Non-pigmented ciliary epithelial cell (primary cell): ENCODE measurements at regions not wholly inside any gene's neighbourhood (a gene's known extent, or its start where the extent isn't known, plus 50 kb on each side); places are given as distances from the start of the nearest gene placed in this dataset.

ENCODE experiments used
- DNase-seq: peaks from one replicate; pipeline ENCODE4 v3.0.0-alpha.2; 2010; ENCODE audit warnings: low read depth

- no peak for DNase-seq
Observed at GRCh38 chr11:62030071-62030684, 62.7 kb upstream of the FTH1 start.

DNA sequence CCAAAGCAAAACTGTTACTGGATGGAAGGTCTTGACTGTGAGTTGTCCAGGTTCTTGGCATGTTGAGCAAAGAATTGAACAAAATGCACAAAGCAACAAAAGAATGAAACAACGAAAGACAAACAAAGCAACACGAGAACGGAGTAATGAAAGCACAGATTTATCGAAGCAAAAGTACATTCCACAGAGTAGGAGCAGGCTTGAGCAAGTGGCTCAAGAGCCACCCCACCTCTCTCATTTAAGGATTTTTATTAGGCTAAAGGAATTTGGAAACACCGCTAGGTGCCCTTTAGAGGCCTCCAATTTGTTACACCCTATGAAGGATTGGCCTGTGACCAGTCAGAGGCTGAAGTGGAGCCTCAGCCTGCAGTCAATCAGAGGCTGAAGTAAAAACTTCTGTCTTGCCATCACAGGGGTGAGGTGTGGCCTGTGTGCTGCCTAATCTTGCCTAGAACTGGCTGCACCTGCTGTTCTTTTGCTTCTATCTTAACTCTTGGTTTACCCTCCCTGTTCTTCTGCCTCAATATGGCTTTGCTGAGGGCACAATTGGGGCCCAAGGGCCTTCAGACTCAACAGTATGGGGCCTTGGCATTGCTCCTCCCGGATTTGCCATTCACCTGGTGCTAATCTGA, 59.4 kb upstream of the FTH1 start:
- no peak for DNase-seq

- DNase-seq, result peak; percentile 91
Observed at GRCh38 chr11:62025487-62026105, 58.2 kb upstream of the FTH1 start.

DNA sequence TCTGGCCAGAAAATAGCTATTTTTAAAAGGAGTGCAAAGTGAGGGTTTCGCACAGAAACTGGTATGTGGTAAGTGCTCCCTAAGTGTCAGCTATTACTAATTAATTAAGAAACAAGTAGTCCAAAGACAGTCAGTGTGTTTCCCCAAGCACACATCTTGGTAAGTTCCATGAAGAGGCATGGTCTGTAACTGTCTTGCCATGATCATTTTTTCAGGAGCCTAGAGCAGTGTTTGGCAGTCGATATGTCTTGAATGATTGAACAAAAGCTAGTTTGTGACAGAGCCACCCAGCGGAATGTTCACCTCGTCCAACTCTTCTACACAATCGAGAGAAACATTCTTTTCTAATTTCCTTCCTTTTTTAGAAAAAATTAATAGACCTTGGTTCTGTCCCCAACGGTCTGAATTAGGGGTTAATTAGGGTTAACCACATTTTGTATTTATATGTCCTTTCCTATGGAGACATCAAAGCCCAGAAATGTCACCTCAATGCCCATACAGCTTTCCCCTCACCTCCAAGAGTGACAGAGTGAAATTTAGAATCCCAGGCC, 57.6 kb upstream of the FTH1 start:
- no peak for DNase-seq

DNA sequence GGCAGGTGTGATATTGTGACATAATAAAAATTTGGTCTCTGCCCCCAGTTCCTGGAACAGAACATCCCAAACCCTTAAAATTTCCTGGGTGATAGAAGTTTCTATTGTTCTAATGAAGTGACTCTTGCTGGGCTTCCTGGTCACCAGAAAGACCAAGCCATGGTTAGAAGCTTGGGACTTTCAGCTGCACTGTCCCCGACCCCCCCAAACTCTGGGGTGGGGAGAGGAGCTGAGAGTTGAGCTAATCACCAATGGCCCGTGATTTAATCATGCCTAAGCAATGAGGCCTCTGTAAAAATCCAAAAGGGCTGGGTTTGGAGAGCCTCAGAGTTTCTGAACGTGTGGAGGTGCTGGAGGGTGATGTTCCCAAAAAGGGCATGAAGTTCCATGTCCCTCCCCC, 54.8 kb upstream of the FTH1 start:
- DNase-seq, result no peak

DNA sequence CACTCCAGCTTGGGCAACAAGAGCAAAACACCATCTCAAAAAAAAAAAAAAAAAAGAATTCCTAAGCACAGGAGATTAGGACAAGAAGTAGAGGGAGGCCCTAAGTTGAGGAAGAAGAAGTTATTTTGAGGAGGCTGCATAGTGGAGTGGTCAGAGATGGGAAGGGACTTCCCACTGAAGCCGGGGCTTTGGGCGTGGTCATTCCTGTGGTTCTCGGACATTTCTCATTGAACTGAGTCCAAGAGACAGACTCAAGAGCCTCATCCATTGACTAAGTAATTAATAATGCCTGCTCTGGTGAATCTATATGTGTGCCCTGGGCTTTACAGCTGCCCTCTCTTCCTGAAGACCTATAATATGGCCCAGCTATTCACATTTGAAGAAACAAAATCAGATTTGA, 53.2 kb upstream of the FTH1 start:
- no peak for DNase-seq

DNA sequence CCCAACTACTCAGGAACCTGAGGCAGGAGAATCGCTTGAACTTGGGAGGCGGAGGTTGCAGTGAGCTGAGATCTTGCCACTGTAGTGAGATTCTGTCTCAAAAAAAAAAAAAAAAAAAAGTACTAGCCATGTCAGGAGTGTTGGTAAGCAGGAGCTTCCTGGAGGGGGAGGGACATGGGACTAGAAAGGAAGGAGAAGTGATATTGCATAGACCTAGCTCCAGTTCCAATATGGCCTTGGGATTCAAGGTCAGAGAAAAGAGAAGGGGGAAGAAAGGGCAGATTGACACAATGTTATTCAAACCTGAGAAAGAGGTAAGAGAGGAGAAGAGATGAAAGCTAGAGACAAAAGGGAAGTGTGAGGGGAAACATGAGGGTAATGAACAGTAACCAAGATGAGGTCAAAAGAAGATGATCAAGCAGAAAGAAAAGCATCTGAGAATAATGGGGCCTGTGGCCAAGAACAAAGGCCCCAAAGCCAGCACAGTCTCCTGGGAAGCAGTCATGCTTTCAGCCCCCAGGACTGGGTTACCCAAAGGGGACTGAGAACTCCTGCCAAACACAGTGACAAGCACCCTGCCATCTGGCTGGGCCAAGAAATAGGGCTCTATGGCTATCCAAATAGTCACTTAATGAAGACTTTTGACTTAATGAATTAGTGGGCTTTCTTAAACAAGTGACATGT, 51.7 kb upstream of the FTH1 start:
- no peak for DNase-seq

DNA sequence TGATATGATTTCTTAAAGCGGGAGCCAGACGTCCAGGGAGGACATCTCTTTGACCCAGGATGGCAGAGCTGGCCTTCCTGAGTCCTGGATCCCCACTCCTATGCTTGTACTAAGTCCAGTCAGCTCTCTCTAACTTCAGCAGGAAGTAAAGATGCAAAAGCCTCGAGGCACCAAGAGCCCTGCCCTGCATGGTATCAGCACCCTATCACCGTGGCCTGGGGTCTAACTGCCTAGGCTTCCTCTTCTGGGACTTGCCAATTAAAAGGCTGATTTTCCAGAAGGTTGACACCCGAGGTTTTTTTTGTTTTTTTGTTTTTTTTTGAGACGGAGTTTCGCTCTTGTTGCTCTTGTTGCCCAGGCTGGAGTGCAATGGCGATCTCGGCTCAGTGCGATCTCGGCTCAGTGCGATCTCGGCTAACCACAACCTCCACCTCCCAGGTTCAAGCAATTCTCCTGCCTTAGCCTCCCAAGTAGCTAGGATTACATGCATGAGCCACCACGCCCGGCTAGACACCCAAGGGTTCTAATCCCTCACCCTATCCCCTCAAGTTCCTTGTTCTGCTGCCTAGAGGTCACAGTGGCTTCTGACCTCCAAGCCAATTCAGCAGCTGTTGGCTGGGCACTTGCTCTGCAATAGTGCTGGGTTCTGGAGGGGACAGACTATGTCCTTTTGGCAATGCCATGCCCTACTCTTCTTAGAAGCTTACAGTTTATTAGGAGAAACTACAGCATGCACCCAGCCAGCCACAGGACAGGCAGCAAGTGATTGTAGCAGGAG, 50.6 kb upstream of the FTH1 start:
- no peak for DNase-seq
